Tibial nerve (tissue), 3 donors: ENCODE measurements at regions not wholly inside any gene's neighbourhood (a gene's known extent, or its start where the extent isn't known, plus 50 kb on each side); places are given as distances from the start of the nearest gene placed in this dataset.

Experiments used
- CTCF ChIP-seq, 5 experiments: fragments of 200-600 bp in 3 of 5; fragments of 450-650 bp in 2 of 5; sonication (generic) in 3 of 5; IDR thresholded peaks; one replicate each; pipeline ENCODE4 v1.5.1; 2016 to 2019; ENCODE audit warnings: antibody characterized with exemption in 5 of 5, mild to moderate bottlenecking in 3 of 5, moderate library complexity in 2 of 5
- POLR2A ChIP-seq, 2 donors: fragments of 450-650 bp; IDR thresholded peaks; one replicate each; pipeline ENCODE4 v1.6.1; 2017; ENCODE audit warnings: antibody characterized with exemption in 2 of 2, mild to moderate bottlenecking in 2 of 2, moderate library complexity in 2 of 2

DNA sequence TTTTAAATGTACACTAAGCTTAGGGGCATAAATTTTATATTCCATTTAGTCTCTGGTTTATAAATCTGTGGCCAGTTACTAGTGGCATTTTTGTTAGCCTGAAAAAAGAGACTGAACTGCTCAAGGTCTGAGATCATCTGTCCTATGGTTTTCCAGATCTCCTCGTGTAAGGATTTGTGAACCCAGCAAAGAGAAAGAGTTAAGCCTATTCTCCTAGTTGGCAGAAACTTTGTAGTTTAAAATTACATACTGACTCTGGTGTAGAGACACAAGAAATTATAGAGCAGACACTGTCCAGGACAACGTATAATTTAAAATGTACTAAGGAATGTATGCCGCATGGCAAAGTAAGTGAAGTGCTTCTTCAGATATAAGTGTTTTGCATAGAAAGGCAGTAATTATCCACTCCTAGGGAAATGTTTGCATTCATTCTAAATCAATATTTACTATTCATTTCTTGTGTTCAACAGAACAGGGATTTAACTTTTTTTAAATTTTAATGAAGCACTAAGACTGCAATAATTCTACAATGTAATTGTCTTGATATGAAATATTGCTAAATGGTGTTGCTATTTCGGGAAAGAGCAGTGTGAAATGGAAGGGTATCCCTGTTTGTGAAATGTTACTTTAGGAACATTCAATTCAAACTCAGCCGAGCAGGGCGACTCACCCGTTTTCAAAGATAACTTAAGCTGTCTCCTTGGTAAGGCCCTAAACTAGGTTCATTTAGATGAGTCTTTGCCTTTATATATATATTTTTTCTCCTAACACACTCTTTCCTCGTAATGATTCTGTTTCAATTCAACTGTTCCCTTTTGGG, 508.4 kb upstream of the ZEB2 start:
- TF ChIP-seq CTCF (IDR thresholded peaks at IDR 0.05) (no peak), POLR2A (IDR thresholded peaks at IDR 0.05) (no peak)
